Left cardiac atrium (tissue), 4 donors: ENCODE measurements at regions not wholly inside any gene's neighbourhood (a gene's known extent, or its start where the extent isn't known, plus 50 kb on each side); places are given as distances from the start of the nearest gene placed in this dataset.

Source experiments
- ATAC-seq, 2 donors: fragments of 200-7000 bp; cut with Tn5 transposase; one replicate each; pipeline ENCODE4 v1.9.1; 2020; ENCODE audit warnings: mild to moderate bottlenecking in 2 of 2, moderate library complexity in 2 of 2
- DNase-seq: peaks from one replicate; pipeline ENCODE4 v3.0.0-alpha.2; 2020
- intact Hi-C, 2 donors: fragments of 100-400 bp; cut with DNase I; formaldehyde crosslinking; loops; one replicate each; pipeline versions ENCODE4 v1.14.1 to v1.15.1; 2022 to 2023
- donor health status: DM: no; HTN: yes; CAD: no.
- donor health status: DM: no; HTN: yes; CAD: no; lungs with severe emphysema.
- donor health status: DM: yes; HTN: yes; CAD: no.
- donor health status: Dilated cardiomyopathy.

DNA sequence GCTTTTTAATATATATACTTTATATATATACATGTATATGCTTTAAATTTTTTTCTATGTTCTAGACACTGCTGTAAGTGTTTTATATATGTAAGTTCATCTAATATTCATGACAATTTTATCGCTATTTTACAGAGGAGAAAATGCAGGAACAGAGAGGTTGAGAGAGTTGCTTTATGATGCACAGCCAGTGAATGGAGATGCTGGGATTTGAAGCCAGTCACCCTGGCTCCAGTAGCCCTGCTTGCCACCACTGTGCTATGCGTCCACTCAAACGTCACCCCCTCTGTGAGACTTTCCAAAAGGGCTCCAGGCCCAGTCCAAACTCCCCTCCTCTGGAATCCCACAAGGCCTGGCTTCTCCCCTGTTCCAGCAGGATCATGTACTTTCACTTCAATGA lies 91.0 kb upstream of the GRIK3 start:
- no peak for ATAC-seq
- no peak for DNase-seq
- intact Hi-C loops = no loop called here

DNA sequence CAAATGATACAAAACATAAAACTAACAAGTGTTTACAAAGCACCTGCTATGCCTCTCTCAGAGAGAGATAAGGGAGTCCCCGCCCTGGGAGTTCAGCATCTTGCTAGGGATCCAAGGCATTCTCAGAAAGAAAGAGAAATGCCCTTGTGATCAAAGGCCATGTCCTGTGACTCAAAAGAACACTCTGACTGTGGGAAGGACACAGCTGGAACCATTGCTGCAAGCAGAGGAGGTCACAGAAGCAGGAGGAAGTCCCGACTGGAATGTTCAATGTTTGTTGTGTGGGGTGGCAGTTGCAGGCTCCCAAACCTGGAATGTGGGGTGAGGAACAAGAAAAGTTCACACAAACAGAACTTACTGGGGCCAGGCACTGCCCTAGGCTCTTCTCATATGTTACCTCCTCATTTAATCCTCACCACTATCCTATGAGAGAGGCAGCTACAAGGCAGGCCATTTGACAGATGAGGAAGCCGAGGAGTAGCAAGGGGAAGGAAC lies 93.0 kb upstream of the GRIK3 start:
- intact Hi-C loops = no loop called here
- ATAC-seq (no peak), DNase-seq (no peak)

DNA sequence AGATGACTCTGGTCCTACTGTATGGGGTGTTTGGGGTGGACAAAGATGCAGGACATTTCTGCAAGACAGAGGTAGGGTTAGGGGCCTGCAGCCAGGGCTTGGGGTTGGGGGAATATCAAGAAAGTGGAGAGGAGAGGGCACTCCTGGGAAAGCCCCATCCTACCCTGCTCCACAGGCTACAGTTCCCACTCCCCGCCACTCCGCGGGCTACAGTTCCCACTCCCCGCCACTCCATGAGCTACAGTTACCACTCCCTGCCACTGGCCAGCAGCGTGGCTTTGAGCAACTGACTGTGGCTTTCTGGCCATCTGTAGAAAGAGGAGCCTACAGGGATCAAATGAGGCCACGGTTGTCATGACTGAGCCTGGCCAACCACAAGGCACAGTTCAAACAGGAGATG lies 93.8 kb upstream of the GRIK3 start:
- ATAC-seq = no peak

DNA sequence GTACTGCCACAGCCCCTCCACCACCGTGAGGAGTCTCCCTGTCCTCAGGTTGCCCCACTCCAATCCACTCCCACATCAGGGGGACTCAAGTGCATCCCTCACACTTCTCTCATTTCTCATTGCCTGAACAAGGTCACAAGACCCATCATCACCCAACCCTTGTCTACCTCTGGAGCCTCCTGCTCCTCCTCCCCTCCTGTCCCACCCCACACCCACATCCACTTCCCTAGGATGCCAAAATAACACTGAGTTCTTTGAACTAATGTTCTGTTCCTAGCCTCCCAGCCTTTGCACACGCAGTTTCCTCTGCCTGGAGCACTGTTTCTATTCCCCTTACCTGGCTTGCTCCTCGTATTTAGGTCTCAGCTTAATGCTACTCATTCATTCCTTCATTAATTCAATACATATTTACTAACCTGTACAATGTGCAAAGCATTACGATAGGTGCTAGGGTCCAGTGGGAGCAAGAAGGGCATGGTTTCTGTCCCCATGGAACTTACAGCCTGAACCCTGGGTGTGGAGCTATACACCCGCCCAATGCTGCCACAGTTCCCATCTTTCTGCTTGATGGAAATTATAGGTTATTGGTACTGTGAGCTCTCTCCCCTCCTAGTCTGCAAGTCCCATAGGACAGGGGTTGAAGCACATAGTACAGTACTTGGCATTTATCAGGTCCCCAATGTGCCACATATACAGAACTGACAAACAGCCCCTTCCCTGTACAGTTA lies 96.1 kb upstream of the GRIK3 start:
- ATAC-seq (no peak), DNase-seq (no peak)
- intact Hi-C loops = no loop called here

More for the DNA sequence above, 93.8 kb upstream of the GRIK3 start:
- no peak for DNase-seq
- intact Hi-C loops = no loop called here

GRCh38 chr1:37131281-37131680 lies 97.0 kb upstream of the GRIK3 start:
- ATAC-seq (no peak), DNase-seq (no peak)
- intact Hi-C loops = no loop called here

DNA sequence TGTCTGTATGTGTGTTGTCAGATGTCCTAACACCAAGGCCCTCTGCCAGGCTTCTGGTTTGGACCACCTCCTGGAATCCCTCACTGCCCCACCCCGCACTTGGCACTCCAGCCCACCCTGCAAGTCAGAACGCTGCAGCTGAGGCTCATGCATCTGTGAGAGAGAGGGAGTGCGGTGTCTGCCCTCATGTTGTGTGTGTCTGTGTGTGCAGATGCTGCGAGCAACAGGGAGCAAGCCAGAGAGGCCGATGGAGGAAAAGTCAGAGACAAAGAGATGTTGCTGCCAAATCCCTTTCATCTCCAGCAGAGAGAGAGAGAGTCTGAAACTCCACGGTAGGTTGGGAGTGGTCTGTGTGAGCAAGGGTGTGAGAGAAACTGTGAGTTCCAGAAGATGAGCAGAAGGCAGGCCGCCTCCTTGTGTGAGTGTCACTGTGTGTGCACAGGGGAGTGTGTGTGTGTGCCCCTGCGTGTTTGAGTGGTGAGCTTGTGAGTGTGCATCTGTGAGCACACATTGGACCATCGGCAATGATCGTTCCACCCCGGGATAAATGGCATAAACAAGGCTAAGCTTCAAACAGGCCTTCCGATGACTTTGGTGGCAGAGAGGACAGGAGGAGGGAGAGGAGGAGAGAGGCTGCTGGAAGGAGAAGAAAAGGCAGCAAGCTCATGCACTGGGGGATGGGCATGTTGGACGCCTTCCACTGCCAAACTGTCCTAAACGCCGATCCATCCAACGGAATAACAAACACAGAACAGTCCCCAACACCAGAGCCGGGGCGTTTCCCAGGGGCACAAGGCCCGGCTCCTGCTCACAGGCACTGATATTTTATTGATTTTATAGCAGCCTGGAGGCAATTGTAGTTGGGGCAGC lies 99.2 kb upstream of the GRIK3 start:
- no peak for ATAC-seq
- intact Hi-C loops = no loop called here

GRCh38 chr1:37134599-37134998 lies 100.3 kb upstream of the GRIK3 start:
- DNase-seq (no peak), ATAC-seq (peak in 1 of 2 donors; percentile 55)
- intact Hi-C loops = no loop called here

More for the DNA sequence above, 99.2 kb upstream of the GRIK3 start:
- DNase-seq = no peak

DNA sequence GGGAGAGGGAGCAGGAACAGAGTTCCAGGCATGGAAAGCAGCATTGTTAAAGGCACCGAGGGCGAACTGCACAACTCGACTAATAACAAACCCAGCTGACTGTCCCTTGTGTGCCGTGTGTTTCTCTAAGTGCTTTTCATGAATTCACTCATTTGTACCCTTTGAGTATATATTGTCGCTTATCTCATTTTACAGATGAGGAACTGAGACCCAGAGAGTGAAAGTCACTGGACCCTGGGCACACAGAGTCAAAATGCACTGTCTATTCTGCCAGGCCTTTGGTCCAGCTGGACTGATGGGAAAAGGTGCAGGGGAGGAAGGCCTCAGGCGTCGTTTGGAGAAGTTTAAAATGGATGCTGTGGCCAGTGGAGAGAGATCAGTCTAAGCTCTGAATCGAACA lies 100.7 kb upstream of the GRIK3 start:
- DNase-seq = no peak
- intact Hi-C loops = no loop called here
- no peak for ATAC-seq

- intact Hi-C loops = no loop called here
- no peak for DNase-seq
- ATAC-seq = no peak
Observed at GRCh38 chr1:37137014-37137413, 102.7 kb upstream of the GRIK3 start.

GRCh38 chr1:37137601-37138000 lies 103.3 kb upstream of the GRIK3 start:
- intact Hi-C loops = no loop called here
- no peak for DNase-seq
- no peak for ATAC-seq

GRCh38 chr1:37143800-37144199 lies 109.5 kb upstream of the GRIK3 start:
- DNase-seq (no peak), ATAC-seq (no peak)
- intact Hi-C loops = no loop called here

DNA sequence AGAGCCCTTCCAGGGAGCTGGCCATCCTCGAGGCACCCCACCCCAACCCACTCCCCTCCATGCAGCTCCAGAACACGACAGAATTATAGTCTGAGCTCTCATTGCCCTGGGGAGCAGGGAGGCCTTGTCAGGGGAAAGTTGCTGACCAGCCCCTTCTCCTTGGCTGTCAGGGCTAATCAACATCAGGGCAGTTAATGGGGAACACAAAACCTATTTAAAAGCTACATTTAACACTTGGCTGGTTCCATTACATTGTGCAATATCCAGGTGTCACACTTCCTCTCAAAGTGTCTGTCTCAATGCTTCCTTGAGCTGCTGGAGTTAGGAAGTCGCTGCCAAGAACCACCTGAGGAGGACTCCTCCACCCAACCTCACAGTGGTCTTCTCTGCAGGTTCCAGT lies 111.8 kb upstream of the GRIK3 start:
- no peak for DNase-seq
- intact Hi-C loops = no loop called here
- ATAC-seq = no peak

GRCh38 chr1:37147392-37147831 lies 113.1 kb upstream of the GRIK3 start:
- intact Hi-C loops = no loop called here
- DNase-seq (no peak), ATAC-seq (peak in 1 of 2 donors; percentile 76)

DNA sequence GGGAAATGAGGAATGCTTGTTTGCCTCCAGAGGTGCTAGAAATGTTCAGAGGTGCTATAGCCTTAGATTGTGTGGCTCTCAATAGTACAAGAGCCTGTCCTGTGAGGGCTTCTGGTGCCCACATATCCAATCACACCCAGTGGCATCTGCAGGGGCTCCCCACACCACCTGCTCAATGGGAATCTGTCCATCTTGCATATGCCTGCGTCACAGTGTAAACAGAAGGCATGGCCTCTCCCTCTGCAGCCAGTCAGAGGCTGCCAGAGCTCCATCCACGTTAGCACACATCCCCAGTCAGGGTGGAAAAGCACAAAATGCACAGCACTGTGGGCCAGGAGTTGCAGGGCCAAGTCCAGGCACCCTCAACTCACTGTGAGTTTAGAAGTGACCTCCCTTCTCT lies 113.6 kb upstream of the GRIK3 start:
- ATAC-seq (no peak), DNase-seq (no peak)
- intact Hi-C loops = no loop called here

- intact Hi-C loops = no loop called here
- DNase-seq (no peak), ATAC-seq (no peak)
Observed at GRCh38 chr1:37148663-37149062, 114.3 kb upstream of the GRIK3 start.

GRCh38 chr1:37149296-37149695 lies 115.0 kb upstream of the GRIK3 start:
- intact Hi-C loops = no loop called here
- DNase-seq = no peak
- ATAC-seq = no peak

DNA sequence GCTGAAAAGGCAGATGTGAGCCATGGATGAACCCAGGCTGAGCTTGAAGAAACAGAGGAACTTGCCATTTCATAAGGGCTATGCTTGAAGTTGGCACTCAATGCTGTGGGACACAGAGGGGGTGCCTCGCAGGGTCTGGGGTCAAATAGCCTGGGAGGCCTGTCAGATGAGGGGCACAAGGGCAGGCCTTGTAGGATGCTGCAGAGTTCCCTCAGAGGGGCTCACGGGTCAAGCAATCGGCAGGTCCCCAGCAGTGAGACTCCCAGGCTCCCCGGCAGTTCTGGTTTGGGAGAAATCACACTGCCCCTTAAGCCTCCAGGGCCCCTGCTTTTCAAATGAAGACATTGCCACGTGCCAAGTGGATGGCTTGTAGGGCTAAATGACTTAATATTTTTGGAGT lies 116.7 kb upstream of the GRIK3 start:
- DNase-seq (no peak), ATAC-seq (no peak)
- intact Hi-C loops = no loop called here

DNA sequence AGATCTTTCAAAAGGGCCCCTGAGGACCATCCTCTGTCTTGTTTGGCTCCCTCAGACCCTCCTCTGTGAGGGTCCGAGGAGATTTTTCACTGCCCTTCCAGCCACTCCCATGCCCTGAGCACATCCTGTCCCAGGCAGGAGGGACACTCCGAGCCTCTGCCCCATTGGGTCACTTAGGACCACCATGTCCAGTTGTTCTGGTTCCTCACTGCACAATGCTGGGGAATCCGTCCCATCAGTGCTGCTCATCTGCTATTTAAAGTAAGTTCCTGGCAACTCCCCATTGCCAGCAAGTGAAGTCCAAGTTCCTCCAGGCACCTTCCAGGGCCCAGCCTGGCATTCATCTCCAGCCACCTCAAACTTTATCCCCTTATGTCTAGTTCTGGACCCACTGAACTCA lies 117.5 kb upstream of the GRIK3 start:
- peak; percentile 12 to 31 for ATAC-seq
- no peak for DNase-seq
- intact Hi-C loops = no loop called here

GRCh38 chr1:37152491-37152890 lies 118.2 kb upstream of the GRIK3 start:
- DNase-seq (no peak), ATAC-seq (peak in 1 of 2 donors; percentile 52)
- intact Hi-C loops = no loop called here
